GM13977 (cell line): ENCODE measurements at regions not wholly inside any gene's neighbourhood (a gene's known extent, or its start where the extent isn't known, plus 50 kb on each side); places are given as distances from the start of the nearest gene placed in this dataset.

Experiments
- DNase-seq: peaks from one replicate; pipeline ENCODE4 v3.0.0; 2012; ENCODE audit warnings: low spot score
- in situ Hi-C: fragments of 300-500 bp; cut with MboI; formaldehyde crosslinking; loops from one replicate; pipeline ENCODE4 v1.12.0; 2022; ENCODE audit warnings: low sequenced_read_pairs, low pct_unique_long_range_greater_than_20kb, mixed read lengths, inconsistent platforms; ENCODE audit not compliant: unreplicated experiment
- TF ChIP-seq, protein P1 (sequence below): IDR thresholded peaks from 2 replicates; pipeline ENCODE4 v1.5.1; 2012; ENCODE audit warnings: mild to moderate bottlenecking, control low read depth; ENCODE audit not compliant: insufficient read depth; ENCODE audit errors: extremely low read depth, missing control alignments

DNA sequence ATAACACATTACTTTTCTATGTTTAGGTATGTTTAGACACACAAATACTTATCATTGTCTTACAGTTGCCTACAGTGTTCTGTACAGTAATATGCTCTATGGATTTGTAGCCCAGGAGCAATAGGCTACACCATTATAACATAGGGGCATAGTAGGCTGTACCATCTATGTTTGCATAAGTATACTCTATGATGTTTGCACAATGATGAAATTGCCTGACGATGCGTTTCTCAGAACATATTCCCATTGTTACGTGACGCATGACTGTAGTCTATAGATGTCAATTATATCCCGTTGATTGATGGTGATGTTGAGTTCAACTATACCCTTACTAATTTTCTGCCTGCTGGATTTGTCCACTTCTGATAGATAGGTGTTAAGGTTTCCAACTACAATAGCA is 139.4 kb upstream of the PFN2 start:
- in situ Hi-C loops = no loop called here
- TF ChIP-seq, protein P1, sequence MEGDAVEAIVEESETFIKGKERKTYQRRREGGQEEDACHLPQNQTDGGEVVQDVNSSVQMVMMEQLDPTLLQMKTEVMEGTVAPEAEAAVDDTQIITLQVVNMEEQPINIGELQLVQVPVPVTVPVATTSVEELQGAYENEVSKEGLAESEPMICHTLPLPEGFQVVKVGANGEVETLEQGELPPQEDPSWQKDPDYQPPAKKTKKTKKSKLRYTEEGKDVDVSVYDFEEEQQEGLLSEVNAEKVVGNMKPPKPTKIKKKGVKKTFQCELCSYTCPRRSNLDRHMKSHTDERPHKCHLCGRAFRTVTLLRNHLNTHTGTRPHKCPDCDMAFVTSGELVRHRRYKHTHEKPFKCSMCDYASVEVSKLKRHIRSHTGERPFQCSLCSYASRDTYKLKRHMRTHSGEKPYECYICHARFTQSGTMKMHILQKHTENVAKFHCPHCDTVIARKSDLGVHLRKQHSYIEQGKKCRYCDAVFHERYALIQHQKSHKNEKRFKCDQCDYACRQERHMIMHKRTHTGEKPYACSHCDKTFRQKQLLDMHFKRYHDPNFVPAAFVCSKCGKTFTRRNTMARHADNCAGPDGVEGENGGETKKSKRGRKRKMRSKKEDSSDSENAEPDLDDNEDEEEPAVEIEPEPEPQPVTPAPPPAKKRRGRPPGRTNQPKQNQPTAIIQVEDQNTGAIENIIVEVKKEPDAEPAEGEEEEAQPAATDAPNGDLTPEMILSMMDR = no peak
- DNase-seq = no peak

DNA sequence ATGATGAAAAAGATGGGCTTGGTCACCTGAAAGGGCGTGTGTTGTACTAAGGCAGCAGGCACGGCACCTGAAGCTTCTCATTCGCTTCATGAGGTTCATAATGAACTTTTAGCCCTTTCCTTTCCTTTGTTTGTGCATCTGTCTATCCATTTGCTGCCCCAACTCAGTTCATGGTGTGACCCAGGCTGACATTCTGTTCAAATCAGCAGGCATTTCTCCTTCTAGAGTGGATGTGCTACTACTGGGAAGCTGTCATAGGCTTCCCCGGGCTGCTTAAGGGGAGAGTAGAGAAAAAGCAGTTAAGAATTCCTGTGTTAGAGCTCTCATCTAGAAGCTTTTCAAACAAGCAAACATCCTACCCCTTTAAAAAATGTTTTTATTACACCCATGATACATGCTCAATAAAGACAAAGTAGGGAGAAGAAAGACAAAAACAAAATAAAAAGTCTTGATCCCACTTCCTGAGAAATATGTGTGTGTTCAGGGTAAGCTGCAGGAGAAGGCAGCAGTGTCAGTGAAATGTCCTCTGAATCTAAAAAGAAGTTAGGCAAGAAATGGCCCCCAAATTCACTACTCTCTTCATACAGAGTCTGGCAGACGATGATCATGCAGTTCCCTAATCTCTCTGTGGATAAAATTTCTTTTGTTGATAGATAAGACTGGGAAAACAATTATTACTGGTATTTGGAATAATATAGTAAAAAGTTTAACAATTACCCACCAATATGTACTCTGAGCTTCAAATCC is 136.9 kb upstream of the PFN2 start:
- in situ Hi-C loops = no loop called here
- DNase-seq = no peak
- TF ChIP-seq, protein P1 = no peak

DNA sequence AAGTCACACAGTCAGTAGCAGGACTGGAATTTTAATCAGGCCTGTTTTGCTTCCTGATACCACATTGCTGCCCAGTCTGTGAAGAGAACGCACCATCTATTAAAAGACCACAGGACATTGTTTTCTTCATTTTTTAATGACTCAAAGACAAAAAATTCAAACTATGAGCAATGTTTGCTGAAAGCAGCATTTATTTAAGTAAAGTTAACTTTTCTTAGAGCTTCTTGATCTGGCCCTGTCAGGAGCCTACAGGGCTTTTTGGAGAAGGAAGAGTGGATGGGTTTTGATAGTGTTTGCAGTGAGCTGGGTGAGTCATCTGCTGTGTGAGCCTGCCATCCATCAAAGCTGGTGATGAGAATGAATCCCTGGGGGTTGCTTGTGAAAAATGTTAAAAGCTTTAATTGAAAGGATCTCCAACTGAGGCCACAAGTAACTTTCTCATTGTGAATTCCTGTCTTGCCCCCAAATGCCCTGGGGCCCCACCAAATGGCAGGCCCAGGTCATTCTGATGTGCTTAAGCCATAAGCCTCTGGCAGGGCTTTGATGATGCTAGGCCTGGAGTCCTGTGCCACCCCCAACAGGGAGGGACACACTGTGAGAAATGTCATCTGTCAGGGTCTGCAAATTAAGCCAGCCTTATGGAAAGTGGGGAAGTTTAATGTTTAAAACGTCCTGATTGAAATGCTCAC is 136.2 kb upstream of the PFN2 start:
- in situ Hi-C loops = no loop called here
- TF ChIP-seq, protein P1 = no peak
- DNase-seq = no peak

DNA sequence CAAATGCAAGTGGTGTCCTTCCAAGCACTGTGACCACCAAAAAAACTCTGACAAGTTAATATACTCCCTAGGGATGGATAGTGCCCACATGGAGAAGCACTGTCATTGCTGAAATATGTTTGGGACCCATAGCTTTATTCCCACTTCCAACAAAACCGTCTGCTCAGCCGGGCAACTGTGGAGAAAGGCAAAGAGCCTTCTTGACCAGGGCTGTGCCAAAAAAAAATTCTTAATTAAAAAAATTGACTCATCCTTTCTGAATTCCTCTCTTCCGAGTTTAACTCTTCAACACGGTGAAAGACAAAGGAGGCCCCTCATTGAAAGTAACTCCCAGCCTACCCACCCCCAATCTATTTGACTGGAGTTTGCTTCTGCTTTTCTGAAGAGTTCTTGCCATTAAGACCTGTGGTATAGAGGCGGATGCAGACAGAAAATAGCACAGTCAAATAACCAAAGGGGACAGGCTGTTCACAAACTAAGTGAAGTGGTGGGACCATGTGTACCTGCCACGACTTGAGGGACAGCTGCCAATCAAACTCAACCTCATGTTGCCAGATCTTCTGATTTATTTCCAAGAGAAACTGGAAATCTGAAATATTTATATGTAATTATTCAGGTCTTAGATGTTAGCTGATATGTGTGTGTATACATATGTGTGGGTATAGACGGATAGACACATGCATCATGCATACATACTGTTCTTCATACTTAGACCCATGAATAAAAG is 135.4 kb upstream of the PFN2 start:
- TF ChIP-seq, protein P1 = no peak
- in situ Hi-C loops = no loop called here
- DNase-seq = no peak

DNA sequence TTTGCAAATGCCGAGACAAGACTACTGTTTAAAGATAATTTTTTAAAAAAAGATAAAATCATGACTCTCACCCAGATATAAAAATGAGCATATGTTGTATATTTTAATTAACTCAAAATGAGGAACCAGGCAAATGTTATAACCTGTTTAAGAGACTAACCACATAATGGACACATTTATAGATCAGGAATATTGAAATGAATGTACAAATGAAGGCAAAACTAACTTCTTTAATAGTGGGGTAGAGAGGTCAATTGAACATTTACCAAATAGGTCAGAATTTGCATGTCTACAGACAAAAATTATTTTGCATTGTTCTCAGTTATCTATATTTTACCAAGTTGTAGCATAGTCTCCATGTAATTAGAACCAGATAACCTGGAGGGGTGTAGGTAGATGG is 134.3 kb upstream of the PFN2 start:
- TF ChIP-seq, protein P1 = no peak
- DNase-seq = no peak
- in situ Hi-C loops = no loop called here

DNA sequence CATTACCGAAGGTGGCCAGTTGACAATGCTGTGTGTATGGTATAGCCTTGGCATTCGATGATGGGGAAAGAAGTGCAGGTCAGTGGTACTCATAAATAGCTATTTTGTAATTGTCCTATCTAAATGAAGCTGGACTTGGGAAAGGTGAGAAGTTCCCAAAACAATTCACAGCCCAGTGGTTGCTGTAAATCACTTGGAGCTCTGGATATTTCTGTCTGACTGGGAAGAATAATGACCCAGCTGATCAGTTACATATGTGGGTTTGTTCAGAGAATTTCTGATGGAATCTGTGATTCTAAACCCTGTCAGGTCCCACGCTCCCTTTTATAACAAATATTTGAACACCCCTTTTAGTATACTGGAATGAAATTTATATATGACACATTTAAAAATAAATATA is 133.9 kb upstream of the PFN2 start:
- TF ChIP-seq, protein P1 = no peak
- in situ Hi-C loops = no loop called here
- DNase-seq = no peak
